MG63 (cell line): ENCODE measurements at regions not wholly inside any gene's neighbourhood (a gene's known extent, or its start where the extent isn't known, plus 50 kb on each side); places are given as distances from the start of the nearest gene placed in this dataset.

ENCODE experiments used
- DNase-seq: peaks from one replicate; pipeline ENCODE4 v3.0.0-alpha.2; 2020
- H3K27me3 ChIP-seq: fragments of 250-450 bp; sonication (Bioruptor Pico); 2 replicates; pipeline ENCODE4 v1.5.1; 2020; ENCODE audit warnings: mild to moderate bottlenecking, moderate library complexity
- H3K36me3 ChIP-seq: fragments of 250-450 bp; sonication (Bioruptor Pico); 2 replicates; pipeline ENCODE4 v1.5.1; 2020; ENCODE audit warnings: mild to moderate bottlenecking, moderate library complexity
- H3K4me3 ChIP-seq: fragments of 250-450 bp; sonication (Bioruptor Pico); 2 replicates; pipeline ENCODE4 v1.5.1; 2020; ENCODE audit warnings: mild to moderate bottlenecking, moderate library complexity
- H3K9me3 ChIP-seq: fragments of 250-450 bp; sonication (Bioruptor Pico); 2 replicates; pipeline ENCODE4 v1.5.1; 2020; ENCODE audit warnings: mild to moderate bottlenecking, moderate library complexity

DNA sequence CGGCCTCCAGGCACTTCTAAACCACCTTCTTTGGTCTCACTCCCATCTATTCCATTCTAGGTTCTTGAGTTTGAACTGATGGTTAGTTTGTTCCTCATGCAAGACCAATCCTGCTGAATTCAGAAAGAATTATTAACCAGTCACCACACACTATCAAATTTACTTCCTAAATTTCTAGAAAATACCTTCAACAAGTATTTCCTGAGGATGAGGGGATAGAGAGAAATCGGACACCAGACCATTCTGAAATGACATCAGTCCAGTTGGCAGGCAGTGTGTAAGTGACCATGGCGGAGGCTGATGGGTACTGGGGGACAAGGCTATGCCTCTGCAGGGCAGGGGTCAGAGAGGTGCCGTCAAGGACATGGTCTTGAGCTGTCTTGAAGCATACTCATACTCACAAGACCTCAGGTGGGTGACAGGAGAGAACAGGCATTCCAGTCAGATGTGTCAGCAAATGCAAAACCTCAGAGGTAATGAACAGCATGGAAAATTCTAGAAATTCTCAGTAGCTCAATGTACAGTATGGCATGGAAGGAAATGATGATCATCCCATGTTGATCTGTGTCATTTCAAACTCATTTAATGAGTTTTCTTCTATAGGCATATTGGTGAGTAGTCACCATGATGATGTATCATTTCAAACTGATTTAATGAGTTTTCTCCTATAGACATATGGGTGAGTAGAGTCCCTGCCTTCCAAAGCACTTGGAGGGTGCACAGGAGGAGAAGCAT, 119.6 kb downstream of the DDX1 start:
- Histone ChIP-seq H3K4me3 (no peak overlapping the region), H3K36me3 (no peaks in the 10 kb centered on the region), H3K27me3 (no peaks in the 10 kb centered on the region), H3K9me3 (no peaks in the 10 kb centered on the region)
- DNase-seq: no peak

DNA sequence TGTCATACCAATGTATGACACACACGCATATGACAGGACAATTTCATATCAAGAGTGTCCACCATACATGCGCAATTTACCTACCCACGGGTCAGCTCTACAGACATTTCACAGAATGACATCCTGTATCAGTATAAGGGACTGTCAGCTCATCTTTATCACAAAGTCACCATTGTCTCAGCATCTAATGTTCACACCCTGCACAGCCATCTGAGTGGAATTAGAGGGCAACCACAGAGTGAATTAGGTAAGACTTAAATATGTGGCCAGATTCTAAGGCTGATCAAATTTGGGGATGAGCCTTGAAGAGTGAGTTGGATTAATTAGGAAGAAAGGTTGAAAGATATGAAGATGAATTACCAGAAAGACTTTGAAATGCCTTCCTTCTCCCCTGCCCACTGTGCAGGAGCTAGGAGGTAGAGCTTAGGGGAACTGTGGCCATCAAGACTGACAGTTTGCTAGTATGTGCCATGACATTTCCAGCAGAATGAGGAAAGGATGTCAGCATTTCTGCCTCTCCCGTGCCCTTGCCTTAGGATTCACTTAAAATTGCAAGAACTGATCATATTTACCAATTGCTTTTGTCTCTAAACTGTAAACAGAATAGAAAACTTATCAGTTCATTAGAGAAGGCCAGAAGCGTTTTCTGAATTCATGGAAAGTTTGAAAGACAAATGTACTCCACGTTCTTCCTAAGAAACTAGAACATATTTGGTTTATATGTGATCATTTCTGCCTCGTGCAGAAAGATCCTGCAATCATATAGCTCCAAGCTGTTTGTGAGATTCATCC, 121.1 kb downstream of the DDX1 start:
- Histone ChIP-seq H3K4me3 (no peak overlapping the region), H3K36me3 (no peaks in the 10 kb centered on the region), H3K9me3 (no peaks in the 10 kb centered on the region), H3K27me3 (no peaks in the 10 kb centered on the region)
- DNase-seq: no peak

DNA sequence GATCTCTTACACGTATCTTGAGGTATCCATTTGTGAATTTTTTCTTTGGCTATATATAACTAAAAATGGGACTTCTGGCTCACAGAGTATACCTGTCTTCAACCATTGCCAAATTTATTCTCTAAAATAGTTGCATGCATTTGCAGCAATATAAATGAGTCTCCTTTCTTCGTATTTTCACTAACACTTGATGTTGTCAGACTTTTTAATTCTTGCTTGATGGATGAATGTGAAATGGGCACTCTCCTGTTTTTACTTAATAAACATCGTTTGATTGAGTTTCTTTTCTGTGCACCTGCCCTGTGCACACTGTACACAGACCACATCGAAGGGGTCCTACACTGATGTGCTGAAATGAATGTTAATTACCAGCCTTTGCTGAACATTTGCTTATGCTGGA, 121.8 kb downstream of the DDX1 start:
- H3K27me3 ChIP-seq: no peaks in the 10 kb centered on the region
- H3K36me3 ChIP-seq: no peaks in the 10 kb centered on the region
- no peak overlapping the region for H3K4me3 ChIP-seq
- DNase-seq: no peak
- H3K9me3 ChIP-seq: no peaks in the 10 kb centered on the region

DNA sequence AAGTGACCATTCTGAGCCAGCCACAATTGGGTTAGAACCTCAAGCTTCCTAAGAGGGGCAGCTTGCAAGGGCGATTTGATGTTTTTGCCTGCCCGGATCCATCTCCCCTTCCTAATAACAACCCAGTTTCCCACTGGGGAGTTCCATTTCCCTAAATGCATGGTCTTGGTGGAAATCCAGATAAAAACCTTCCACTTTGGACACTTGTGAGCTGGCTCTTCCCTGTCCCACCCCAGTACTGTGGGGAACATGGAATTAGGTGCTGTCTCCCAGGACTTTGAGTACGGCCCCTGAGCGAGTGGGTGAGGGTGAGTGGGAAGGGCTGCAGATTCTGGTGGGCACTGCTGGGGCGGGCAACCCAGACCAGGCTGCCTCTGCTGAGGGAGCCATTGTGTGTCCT, 122.3 kb downstream of the DDX1 start:
- no peak overlapping the region for H3K4me3 ChIP-seq
- H3K9me3 ChIP-seq: no peaks in the 10 kb centered on the region
- H3K36me3 ChIP-seq: no peaks in the 10 kb centered on the region
- no peaks in the 10 kb centered on the region for H3K27me3 ChIP-seq
- DNase-seq: no peak

DNA sequence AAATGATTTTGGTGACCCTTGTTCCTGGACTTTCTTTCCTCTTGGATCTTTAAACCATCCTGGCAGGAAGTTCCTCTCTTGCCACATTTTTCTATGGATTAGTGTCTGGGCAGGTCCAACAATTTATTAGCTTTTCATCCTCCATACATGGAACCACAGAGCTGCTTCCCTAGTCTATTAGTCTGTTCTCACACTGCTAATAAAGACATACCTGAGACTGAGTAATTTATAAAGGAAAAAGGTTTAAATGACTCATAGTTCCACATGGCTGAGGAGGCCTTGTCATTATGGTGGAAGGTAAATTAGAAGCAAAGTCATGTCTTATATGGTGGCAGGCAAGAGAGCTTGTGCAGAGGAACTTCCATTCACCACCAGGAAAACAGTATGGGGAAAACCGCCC, 122.9 kb downstream of the DDX1 start:
- DNase-seq: no peak
- no peaks in the 10 kb centered on the region for H3K36me3 ChIP-seq
- no peaks in the 10 kb centered on the region for H3K27me3 ChIP-seq
- no peaks in the 10 kb centered on the region for H3K9me3 ChIP-seq
- H3K4me3 ChIP-seq: no peak overlapping the region

DNA sequence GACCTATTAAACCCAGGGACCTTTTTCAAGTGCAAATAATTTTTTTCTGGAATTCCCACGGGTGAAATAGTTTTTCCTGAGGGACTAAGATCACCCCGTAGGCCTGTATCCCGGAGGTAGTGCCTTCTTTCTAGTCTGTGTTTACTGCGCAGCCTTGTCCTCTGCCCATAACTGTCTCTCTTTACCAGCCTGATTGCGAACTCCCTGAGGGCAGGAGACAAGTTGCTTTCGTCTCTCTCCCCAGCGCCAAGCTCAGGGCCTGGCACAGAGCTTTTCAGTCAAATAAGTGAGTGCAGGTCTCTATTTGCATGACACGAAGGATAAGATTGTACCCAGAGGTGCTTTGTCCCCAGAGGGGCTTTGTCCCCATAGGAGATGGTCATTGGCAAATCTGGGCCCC, 123.9 kb downstream of the DDX1 start:
- Histone ChIP-seq H3K36me3 (no peaks in the 10 kb centered on the region), H3K27me3 (no peaks in the 10 kb centered on the region), H3K9me3 (no peaks in the 10 kb centered on the region), H3K4me3 (no peak overlapping the region)
- DNase-seq: no peak

DNA sequence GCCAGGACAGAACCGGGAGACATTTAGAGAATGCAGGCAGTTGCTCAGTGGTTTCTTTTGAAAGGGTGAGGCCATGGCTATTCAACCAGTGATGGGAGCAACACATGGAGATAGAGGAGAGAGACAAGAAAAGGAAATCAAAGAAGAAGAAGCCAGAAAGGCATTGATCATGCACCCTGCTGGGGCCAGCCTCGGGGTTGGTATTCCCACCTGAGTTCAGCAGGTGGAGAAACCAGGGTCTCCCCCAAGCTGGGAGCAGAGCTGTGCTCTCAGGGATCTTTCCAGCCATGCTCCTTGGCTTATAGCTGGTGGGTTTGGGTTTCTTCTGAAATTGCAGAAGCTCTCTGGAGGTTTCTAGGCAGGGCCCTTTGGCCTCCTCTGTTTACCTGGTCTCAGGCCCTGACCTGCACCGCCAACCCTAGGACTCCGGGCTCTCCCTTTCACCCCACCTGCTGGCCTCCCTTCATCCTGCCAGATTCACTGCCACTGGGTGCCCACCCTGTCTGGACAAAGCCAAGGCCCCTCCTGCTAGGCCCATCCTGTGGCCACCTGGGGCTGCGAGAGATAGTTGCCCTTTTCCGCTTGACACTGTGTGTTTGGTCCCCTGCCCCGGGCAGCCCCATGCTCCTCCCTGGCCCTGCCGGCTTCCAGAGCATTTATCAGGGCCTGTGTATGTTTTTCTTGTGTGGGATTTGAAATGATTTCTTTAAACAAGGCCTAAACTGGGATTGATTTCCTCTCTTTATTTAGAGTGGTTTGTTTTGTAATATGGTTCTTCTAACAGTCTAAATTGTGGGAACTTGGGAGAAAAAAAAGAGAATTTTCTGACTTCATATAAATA, 126.7 kb downstream of the DDX1 start:
- no peaks in the 10 kb centered on the region for H3K27me3 ChIP-seq
- no peak for DNase-seq
- H3K36me3 ChIP-seq: no peaks in the 10 kb centered on the region
- no peaks in the 10 kb centered on the region for H3K9me3 ChIP-seq
- H3K4me3 ChIP-seq: no peak overlapping the region

DNA sequence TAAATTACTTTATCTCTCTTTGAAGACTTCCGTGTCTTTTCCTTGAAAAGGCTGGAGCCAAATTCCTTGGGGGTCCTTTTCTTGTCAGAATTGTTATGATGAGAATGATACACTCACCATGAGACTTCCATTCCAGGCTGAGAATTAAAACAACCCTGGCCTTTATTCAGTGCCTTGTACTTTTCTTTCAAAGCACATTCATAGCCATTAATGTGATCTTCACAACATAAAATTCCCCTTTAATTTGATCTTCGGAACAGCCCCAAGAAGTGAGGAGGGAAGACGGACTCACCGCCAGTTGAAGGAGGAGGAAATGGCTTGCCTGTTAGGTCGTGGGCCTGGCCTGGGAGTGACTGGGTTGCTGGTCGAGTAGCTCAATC, 127.3 kb downstream of the DDX1 start:
- no peaks in the 10 kb centered on the region for H3K27me3 ChIP-seq
- no peak for DNase-seq
- H3K4me3 ChIP-seq: no peak overlapping the region
- no peaks in the 10 kb centered on the region for H3K36me3 ChIP-seq
- H3K9me3 ChIP-seq: no peaks in the 10 kb centered on the region

DNA sequence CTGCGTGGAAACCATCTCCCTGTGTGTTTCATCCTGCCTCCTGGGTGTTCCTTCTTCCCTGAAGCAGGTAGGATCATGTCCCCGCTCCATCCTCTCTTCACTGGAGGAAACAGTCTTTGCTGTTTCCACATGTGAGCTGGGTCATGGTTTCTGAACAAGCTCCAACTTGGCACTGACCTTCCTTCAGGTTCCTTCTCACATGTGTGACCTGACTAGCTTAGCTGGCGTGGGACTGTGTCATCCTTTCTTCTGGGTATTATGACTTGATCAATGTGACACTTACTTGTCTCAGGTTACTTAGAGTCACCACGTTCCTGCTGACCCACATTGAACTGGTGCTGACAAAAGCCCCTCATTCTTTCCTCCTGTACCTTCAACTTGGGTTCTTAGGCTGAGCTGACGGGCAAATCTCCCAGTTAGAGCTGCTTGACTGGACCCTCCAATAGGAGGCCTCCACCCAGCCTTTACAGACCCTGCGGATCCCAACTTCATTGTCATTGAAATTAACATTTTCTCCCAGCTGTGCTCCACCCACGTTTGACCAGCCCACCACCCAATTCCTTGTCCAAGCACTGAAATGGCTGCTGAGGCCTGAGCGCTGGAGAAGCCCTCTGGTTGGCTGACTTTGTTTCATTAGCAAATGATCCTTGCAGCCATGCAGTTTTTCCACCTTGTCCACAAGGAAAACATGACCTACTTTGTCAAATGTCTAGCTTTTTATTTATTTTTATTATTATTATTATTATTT, 128.1 kb downstream of the DDX1 start:
- no peaks in the 10 kb centered on the region for H3K9me3 ChIP-seq
- no peaks in the 10 kb centered on the region for H3K36me3 ChIP-seq
- no peak overlapping the region for H3K4me3 ChIP-seq
- H3K27me3 ChIP-seq: no peaks in the 10 kb centered on the region
- no peak for DNase-seq

DNA sequence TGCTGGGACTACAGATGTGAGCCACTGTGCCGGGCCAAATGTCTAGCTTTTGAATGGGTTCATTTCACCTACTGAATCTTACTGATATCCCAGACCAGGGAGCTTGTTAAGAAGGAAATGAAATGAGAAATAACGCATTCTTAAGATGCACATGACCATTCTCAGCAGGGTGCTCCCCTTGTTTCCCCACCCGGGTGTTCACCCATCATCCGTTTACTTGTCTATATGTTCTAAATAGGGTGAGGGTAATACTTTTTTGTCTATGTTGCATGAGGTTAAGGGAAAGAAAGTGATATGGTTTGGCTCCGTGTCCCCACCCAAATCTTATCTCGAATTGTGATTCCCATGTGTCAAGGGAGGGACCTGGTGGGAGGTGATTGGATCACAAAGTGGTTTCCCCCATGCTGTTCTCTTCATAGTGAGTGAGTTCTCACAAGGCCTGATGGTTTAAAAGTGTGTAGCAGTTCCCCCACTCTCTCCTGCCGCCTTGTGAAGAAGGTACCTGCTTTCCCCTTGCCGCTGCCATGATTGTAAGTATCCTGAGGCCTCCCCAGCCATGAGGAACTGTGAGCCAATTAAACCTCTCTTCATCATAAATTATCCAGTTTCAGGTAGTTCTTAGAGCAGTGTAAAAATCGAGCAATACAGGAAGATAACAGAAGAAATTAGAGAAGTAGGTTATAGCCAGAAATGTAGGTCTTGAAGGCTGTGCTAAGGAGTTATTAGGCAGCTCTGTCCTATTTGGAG, 129.1 kb downstream of the DDX1 start:
- H3K4me3 ChIP-seq: no peak overlapping the region
- DNase-seq: no peak
- no peaks in the 10 kb centered on the region for H3K27me3 ChIP-seq
- H3K9me3 ChIP-seq: no peaks in the 10 kb centered on the region
- no peaks in the 10 kb centered on the region for H3K36me3 ChIP-seq

DNA sequence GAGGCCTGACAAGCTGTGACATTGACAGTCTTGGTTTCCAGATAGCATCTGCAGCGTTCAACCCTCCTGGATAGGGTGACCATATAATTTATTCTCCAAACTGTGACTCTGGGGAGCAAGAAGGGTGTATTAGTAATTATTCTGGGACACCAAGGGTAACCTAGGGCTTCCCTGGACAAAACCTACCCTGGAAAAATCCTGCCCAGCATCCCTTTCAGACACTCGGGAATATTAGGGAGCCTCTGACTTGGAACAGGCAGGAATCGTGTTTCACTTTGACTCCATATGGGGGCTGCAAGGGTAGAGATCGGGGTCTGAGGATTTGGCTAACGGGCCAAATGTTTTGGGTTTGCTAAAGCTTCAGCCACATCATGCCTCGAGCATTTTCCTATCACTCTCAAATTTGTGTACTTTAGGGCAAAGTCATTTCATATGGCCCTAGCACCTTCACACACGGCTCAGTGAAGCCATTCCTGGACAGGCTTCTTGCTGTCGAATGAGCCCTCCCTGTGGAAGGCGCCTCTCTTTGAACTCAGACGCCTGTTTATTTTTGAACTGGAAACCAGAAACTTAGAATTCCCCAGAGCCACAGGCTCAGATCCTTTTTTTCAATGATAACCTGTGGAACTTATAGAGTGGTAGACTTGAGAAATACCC, 129.9 kb downstream of the DDX1 start:
- no peaks in the 10 kb centered on the region for H3K9me3 ChIP-seq
- no peak overlapping the region for H3K4me3 ChIP-seq
- H3K27me3 ChIP-seq: no peaks in the 10 kb centered on the region
- H3K36me3 ChIP-seq: no peaks in the 10 kb centered on the region
- no peak for DNase-seq

DNA sequence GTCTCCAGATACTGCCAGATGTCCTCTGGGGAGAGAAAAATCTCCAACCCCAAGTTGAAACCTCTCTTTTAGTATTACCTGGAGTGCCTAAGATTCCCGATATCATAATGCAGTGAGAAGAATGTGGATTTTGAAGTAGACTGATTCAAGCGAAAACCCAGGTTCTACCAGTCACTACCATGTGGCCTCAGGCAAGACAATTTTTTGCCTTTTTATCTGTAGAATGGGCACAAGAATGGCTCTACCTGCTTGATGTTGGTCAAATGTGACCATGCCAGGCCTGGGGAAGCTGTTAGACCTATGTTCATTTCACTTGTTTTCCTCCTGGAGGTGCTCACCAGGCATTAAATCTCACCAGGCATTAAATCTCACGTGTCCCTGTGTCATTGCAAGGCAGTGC, 131.3 kb downstream of the DDX1 start:
- Histone ChIP-seq H3K27me3 (no peaks in the 10 kb centered on the region), H3K9me3 (no peaks in the 10 kb centered on the region), H3K36me3 (no peaks in the 10 kb centered on the region), H3K4me3 (no peak overlapping the region)
- DNase-seq: no peak

DNA sequence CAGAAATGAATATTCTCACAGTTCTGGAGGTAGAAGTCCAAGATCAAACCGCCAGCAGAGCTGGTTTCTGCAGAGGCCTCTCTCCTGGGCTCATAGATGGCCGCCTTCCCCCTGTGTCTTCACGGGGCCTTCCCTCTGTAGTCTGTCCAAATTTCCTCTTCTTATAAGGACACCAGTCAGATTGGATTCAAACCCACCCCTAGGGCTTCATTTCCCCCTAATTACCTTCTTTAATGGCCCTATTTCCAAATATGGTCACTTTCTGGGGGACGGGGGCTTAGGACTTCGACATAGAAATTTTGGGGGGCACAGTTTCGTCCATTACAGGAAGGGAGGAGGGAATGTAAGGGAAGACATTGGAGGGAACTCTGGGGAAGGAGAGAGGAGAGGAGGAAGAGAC, 132.6 kb downstream of the DDX1 start:
- no peak overlapping the region for H3K4me3 ChIP-seq
- H3K27me3 ChIP-seq: no peaks in the 10 kb centered on the region
- H3K36me3 ChIP-seq: no peaks in the 10 kb centered on the region
- no peaks in the 10 kb centered on the region for H3K9me3 ChIP-seq
- no peak for DNase-seq

DNA sequence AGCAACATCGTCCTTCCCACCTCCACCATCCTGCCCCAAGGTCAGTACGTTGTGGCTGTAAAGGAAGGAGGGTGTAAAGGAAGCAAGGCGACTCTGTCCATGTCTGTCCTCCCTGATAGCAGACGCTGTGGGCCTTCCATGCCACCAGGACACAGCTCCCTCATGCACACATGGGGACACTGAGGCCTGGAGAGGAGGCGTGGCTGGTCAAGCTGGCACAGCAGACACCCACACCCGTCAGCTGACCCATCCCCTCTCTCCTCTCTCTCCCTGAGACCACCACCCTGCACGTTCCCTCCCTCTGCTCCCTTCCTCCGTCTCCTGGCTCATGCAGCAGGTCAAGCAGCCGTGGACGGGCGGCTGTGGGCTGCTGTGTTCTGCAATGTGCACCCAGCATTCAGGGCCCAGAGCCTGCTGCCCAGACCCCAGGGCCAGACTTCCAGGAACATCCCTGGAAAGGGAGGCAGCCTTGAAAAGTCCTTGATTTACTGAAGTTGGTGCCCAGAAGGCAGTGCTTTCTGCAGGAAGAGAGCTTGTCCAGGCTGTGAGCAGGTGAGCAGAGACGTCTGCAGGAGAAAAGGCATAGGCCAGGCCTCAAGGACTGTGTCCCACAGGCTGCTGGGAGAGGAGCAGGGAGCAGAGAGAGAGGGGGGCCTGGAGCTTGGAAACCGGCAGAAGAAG, 133.6 kb downstream of the DDX1 start:
- no peak for DNase-seq
- H3K36me3 ChIP-seq: no peaks in the 10 kb centered on the region
- H3K4me3 ChIP-seq: no peak overlapping the region
- no peaks in the 10 kb centered on the region for H3K27me3 ChIP-seq
- H3K9me3 ChIP-seq: no peaks in the 10 kb centered on the region

DNA sequence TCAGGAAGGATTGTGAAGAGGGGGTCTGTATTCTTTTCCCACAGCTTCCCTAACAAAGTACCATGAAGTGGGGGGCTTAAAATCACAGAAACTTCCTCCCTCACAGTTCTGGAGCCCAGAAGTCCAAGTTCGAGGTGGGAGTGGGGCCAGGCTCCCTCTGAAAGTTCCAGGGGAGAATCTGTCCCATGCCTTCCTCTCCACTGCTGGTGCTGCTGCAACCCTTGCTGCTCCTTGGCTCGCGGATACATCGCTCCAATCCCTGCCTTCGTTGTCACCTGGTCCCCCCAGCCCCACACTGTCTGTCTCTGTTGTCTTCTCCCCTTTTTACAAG, 134.1 kb downstream of the DDX1 start:
- no peak for DNase-seq
- no peaks in the 10 kb centered on the region for H3K27me3 ChIP-seq
- no peak overlapping the region for H3K4me3 ChIP-seq

More for the DNA sequence above, 134.1 kb downstream of the DDX1 start:
- Histone ChIP-seq H3K36me3 (no peaks in the 10 kb centered on the region), H3K9me3 (no peaks in the 10 kb centered on the region)
